Fibroblast of mammary gland (primary cell): ENCODE measurements at regions not wholly inside any gene's neighbourhood (a gene's known extent, or its start where the extent isn't known, plus 50 kb on each side); places are given as distances from the start of the nearest gene placed in this dataset.
"Not testable (repeated sequence)": the region's sequence is repeated elsewhere in the genome, so short reads cannot be mapped to it uniquely, and the experiment has no call there.

ENCODE experiments used
- DNase-seq: peaks from one replicate; pipeline ENCODE4 v3.0.0-alpha.2; 2010; ENCODE audit warnings: low read depth
- H3K4me3 ChIP-seq: 2 replicates; pipeline ENCODE4 v1.5.1; 2011; ENCODE audit warnings: low read depth, mild to moderate bottlenecking, low read length, moderate library complexity; ENCODE audit not compliant: control insufficient read depth
- TF ChIP-seq, protein P1 (sequence below): conservative IDR thresholded peaks from 2 replicates; pipeline ENCODE4 v1.5.1; 2011; ENCODE audit warnings: low read depth, low read length, inconsistent platforms; ENCODE audit not compliant: control insufficient read depth, insufficient read depth

DNA sequence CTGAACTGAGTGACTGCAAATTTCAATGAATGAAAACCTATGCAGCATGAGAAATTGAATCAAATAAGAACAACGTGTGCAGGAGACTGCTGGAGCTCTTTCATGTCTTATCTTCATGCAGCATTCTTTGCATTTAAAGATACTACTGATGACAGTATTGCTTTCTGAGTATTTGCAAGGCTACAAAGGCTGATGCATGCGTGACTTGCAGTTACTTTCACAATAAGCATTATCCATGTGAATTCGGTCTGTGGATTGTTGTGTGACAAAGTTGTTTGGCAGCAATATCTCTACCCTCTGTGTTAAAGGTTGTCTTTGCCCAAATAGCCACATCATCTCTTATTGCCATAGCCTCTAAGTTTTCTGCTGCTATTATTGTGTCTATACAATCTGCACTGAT is 102.1 kb upstream of the FBXL17 start:
- no peak for DNase-seq
- H3K4me3 ChIP-seq: no peak overlapping the region
- TF ChIP-seq, protein P1, sequence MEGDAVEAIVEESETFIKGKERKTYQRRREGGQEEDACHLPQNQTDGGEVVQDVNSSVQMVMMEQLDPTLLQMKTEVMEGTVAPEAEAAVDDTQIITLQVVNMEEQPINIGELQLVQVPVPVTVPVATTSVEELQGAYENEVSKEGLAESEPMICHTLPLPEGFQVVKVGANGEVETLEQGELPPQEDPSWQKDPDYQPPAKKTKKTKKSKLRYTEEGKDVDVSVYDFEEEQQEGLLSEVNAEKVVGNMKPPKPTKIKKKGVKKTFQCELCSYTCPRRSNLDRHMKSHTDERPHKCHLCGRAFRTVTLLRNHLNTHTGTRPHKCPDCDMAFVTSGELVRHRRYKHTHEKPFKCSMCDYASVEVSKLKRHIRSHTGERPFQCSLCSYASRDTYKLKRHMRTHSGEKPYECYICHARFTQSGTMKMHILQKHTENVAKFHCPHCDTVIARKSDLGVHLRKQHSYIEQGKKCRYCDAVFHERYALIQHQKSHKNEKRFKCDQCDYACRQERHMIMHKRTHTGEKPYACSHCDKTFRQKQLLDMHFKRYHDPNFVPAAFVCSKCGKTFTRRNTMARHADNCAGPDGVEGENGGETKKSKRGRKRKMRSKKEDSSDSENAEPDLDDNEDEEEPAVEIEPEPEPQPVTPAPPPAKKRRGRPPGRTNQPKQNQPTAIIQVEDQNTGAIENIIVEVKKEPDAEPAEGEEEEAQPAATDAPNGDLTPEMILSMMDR: no peak

DNA sequence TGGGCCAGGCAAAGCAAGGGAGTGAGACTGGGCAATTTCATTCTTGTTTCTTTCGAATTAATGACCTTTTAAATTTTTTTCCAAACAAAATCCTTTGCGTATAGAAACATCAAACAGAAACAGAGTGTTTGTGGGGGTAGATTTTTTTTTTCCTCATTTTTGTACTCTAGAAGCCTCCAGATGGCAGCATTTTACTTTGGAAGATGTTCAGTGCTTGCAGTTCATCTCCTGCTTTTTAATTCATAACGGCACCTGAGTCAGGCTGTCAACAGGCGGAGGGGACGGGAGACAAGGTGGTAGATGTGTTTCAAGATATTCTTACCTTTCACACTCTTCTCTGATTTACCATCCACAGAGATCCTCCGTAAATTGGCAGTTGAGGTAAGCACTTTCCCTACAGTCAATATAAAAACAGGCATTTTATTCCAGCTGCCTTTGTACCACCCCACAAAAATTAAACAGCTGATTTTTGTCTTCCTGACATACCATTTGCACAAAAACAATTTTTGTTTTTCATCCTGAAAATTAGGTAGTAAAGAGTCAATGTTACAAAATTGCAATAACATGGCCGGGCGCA is 99.5 kb upstream of the FBXL17 start:
- DNase-seq: peak; percentile 42
- TF ChIP-seq, protein P1: peak; percentile 47
- H3K4me3 ChIP-seq: no peak overlapping the region

DNA sequence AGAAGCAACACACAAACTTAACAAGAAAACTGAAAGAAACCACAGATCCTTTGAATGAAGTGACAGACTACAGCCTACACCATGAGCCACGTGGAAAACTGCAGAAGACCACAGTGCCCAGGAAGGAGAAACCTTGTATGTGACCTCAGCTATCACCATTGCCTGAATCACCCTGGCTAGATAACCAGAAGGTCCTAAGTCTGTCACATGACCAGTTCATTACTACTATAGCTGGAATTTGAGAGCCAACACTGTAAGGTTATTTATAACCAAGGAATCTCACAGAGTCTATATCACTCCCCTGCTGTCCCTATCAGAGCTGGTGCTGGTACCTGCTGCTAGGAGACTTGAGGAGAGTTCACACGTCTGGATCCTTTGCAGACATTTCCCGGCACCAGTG is 90.3 kb upstream of the FBXL17 start:
- TF ChIP-seq, protein P1: no peak
- no peak overlapping the region for H3K4me3 ChIP-seq
- no peak for DNase-seq

DNA sequence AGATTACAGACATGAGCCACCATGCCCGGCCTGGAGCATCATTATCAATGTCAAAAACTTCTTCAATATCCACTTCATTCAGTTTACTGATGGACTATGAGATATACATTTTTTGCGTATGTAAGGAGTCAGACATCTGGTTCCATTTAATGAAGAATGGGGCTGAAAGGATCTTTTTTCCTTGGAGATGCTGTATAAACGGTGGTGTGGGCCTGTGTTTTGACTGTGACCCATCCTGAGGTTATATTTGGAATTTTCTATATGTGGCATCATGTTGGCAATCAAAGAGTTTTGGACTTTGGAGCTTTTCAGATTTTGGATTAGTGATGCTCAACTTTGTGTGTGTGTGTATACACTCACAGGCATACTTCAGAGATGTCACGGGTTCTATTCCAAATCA is 85.7 kb upstream of the FBXL17 start:
- no peak overlapping the region for H3K4me3 ChIP-seq
- DNase-seq: no peak
- TF ChIP-seq, protein P1: no peak

DNA sequence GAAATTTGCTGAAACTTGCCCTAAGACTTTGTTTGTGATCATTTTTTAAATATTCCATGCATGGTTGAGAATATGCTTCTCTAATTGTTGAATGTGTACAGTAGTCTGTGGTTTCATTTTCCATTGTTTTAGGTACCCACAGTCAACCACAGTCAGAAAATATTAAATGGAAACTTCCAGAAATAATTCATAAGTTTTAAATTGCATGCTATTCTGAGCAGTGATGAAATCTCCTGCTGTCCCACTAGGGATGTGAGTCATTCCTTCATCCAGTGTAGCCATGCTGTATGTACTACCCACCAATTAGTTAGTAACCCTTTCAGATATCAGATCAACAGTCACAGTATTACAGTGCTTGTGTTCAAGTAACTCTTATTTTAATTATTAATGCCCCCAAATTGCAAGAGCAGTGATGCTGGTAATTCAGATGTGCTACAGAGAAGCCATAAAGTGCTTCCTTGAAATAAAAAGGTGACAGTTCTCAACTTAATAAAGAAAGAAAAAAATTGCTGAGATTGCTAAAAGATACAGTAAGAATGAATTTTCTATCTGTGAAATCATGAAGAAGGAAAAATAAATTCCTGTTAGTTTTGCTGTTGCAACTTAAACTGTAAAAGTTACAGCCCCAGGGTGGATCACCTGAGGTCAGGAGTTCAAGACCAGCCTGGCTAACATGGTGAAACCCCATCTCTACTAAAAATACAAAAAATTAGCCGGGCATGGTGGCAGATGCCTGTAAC is 79.9 kb upstream of the FBXL17 start:
- DNase-seq: peak; percentile 79
- H3K4me3 ChIP-seq: no peak overlapping the region
- TF ChIP-seq, protein P1: no peak

DNA sequence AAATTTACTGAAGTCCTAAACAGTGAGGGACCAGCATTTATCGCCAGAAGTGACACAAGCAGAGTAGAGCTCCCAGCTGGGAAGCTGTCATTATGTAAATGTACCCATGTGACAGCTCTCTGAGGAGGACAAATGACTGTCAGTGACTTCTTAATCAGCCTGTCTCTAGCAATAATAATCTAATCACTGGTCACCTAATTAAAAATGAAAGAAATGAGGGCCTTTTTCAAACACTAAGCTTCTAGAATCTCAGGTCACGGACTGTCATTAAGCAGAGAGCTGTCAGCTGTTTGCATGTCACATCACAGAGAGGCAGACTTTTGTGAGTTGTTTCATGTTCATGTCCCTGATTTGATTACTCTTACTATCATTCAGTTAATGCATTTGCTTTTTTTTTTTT is 77.9 kb upstream of the FBXL17 start:
- no peak overlapping the region for H3K4me3 ChIP-seq
- DNase-seq: no peak
- TF ChIP-seq, protein P1: no peak

DNA sequence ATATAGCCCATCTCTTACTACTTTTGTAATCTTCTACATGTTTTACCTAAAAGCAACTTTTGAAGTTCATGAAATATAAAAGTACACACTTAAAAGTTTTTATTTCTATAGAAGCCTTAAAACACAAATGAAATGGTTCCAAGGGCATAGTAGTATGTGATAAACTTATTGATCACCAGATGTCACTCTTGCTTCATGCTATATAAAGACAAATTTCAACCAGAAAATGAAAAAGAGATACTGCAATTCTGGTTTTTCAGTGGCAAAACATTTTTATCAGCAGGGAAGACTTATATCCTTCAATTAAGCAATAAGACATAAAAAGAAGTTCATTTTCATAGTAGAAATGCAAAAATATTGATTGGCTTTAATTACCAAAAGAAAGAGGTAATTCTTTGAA is 69.4 kb upstream of the FBXL17 start:
- TF ChIP-seq, protein P1: peak; percentile 6
- no peak for DNase-seq
- no peak overlapping the region for H3K4me3 ChIP-seq

DNA sequence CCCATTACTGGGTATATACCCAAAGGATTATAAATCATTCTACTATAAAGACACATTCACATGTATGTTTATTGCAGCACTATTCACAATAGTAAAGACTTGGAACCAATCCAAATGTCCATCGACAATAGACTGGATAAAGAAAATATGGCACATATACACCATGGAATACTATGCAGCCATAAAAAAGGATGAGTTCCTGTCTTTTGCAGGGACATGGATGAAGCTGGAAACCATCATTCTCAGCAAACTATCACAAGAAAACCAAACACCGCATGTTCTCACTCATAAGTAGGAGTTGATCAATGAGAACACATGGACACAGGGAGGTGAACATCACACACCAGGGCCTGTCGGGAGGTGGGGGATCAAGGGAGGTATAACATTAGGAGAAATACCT is 62.2 kb upstream of the FBXL17 start:
- DNase-seq, H3K4me3 ChIP-seq: not testable (repeated sequence)

DNA sequence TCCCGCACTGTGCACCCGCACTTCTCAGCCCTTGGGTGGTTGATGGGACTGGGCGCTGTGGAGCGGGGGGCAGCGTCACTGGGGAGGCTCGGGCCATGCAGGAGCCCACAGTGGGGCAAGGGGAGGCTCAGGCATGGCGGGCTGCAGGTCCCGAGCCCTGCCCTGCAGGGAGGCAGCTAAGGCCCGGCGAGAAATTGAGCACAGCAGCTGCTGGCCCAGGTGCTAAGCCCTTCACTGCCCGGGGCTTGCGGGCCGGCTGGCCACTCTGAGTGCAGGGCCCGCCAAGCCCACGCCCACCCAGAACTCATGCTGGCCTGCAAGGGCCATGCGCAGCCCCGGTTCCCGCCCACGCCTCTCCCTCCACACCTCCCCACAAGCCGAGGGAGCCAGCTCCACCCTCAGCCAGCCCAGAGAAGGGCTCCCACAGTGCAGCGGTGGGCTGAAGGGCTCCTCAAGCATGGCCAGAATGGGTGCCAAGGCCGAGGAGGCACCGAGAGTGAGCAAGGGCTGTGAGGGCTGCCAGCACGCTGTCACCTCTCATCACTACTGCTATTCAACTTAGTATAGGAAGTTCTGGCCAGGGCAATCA is 60.3 kb upstream of the FBXL17 start:
- not testable (repeated sequence) for H3K4me3 ChIP-seq, DNase-seq
